HEK293T (cell line): ENCODE measurements at regions not wholly inside any gene's neighbourhood (a gene's known extent, or its start where the extent isn't known, plus 50 kb on each side); places are given as distances from the start of the nearest gene placed in this dataset.

Experiments used
- BHLHE40 ChIP-seq: fragments of 450-650 bp; IDR thresholded peaks from 2 replicates; pipeline ENCODE4 v1.6.1; 2016; ENCODE audit warnings: mild to moderate bottlenecking, moderate library complexity, borderline replicate concordance
- CTBP1 ChIP-seq: fragments of 450-650 bp; IDR thresholded peaks from 2 replicates; pipeline ENCODE4 v1.6.1; 2016; ENCODE audit warnings: borderline replicate concordance
- L3MBTL2 ChIP-seq: fragments of 450-650 bp; conservative IDR thresholded peaks from 2 replicates; pipeline ENCODE4 v1.6.1; 2016; ENCODE audit warnings: mild to moderate bottlenecking
- SP1 ChIP-seq: fragments of 450-650 bp; IDR thresholded peaks from 2 replicates; pipeline ENCODE4 v1.6.1; 2017
- TARDBP ChIP-seq: fragments of 450-650 bp; IDR thresholded peaks from 2 replicates; pipeline ENCODE4 v1.6.1; 2016
- ZNF384 ChIP-seq: fragments of 450-650 bp; IDR thresholded peaks from 2 replicates; pipeline ENCODE4 v1.6.1; 2016

GRCh38 chr5:27963050-27963783, 924.8 kb upstream of the CDH9 start:
- no peak for TF ChIP-seq BHLHE40
- TF ChIP-seq ZNF384, result no peak
- no peak for TF ChIP-seq L3MBTL2
- TF ChIP-seq CTBP1, result no peak
- TF ChIP-seq SP1, result no peak
- TF ChIP-seq TARDBP, result no peak
